Left renal pelvis (tissue), 4 donors: ENCODE measurements at regions not wholly inside any gene's neighbourhood (a gene's known extent, or its start where the extent isn't known, plus 50 kb on each side); places are given as distances from the start of the nearest gene placed in this dataset.
"Not testable (repeated sequence)": the region's sequence is repeated elsewhere in the genome, so short reads cannot be mapped to it uniquely, and the experiment has no call there.

Source experiments
- DNase-seq, 4 donors: peaks; one replicate each; pipeline ENCODE4 v3.0.0-alpha.2; 2013; ENCODE audit warnings: low read depth in 4 of 4, low spot score in 3 of 4

- DNase-seq: no peak
Measured at GRCh38 chr9:708182-708550, 133.3 kb upstream of the DMRT1 start.

- DNase-seq: no peak
Measured at GRCh38 chr9:708551-709432, 132.7 kb upstream of the DMRT1 start.

GRCh38 chr9:710951-711745, 130.3 kb upstream of the DMRT1 start:
- no peak for DNase-seq

- no peak for DNase-seq
Measured at GRCh38 chr9:711761-712553, 129.5 kb upstream of the DMRT1 start.

GRCh38 chr9:712643-713042, 128.9 kb upstream of the DMRT1 start:
- no peak for DNase-seq

GRCh38 chr9:713091-713490, 128.4 kb upstream of the DMRT1 start:
- DNase-seq: no peak

GRCh38 chr9:714675-715074, 126.8 kb upstream of the DMRT1 start:
- DNase-seq: no peak

- DNase-seq: no peak
Measured at GRCh38 chr9:715300-715699, 126.2 kb upstream of the DMRT1 start.

- no peak for DNase-seq
Measured at GRCh38 chr9:715743-716400, 125.6 kb upstream of the DMRT1 start.

GRCh38 chr9:717722-718121, 123.8 kb upstream of the DMRT1 start:
- DNase-seq: no peak

GRCh38 chr9:720239-720881, 121.1 kb upstream of the DMRT1 start:
- no peak for DNase-seq

- no peak for DNase-seq
Measured at GRCh38 chr9:722388-722980, 119.0 kb upstream of the DMRT1 start.

GRCh38 chr9:724461-724860, 117.0 kb upstream of the DMRT1 start:
- not testable (repeated sequence) for DNase-seq

GRCh38 chr9:726005-726404, 115.5 kb upstream of the DMRT1 start:
- DNase-seq: no peak

GRCh38 chr9:727767-728166, 113.7 kb upstream of the DMRT1 start:
- no peak for DNase-seq

GRCh38 chr9:728535-728934, 113.0 kb upstream of the DMRT1 start:
- DNase-seq: no peak

- DNase-seq: no peak
Measured at GRCh38 chr9:731474-731873, 110.0 kb upstream of the DMRT1 start.

GRCh38 chr9:734831-735511, 106.5 kb upstream of the DMRT1 start:
- no peak for DNase-seq
